ENCODE measurements at regions not wholly inside any gene's neighbourhood (a gene's known extent, or its start where the extent isn't known, plus 50 kb on each side); places are given as distances from the start of the nearest gene placed in this dataset.

GRCh38 chr4:111610681-111611080, 534.6 kb upstream of the FAM241A start:
- TF ChIP-seq POLR2A (IDR thresholded peaks at IDR 0.05; ENCODE audit: low read depth, low read length) (no peak), TAF1 (IDR thresholded peaks at IDR 0.05; ENCODE audit: low read depth, low read length) (no peak), POLR2AphosphoS5 (IDR thresholded peaks at IDR 0.05; ENCODE audit: low read depth, low read length) (no peak), SPI1 (IDR thresholded peaks at IDR 0.05; ENCODE audit: low read depth, low read length) (no peak), POU2F2 (IDR thresholded peaks at IDR 0.05; ENCODE audit: low read depth, low read length) (no peak)
